Uterus (tissue), 3 donors: ENCODE measurements at regions not wholly inside any gene's neighbourhood (a gene's known extent, or its start where the extent isn't known, plus 50 kb on each side); places are given as distances from the start of the nearest gene placed in this dataset.

ENCODE experiments used
- DNase-seq, 2 donors: peaks; one replicate each; pipeline ENCODE4 v3.0.0-alpha.2; 2019 to 2020
- H3K27ac ChIP-seq, 2 donors: fragments of 200-600 bp; sonication (generic); 1 replicate in 1 of 2; 2 replicates in 1 of 2; pipeline ENCODE4 v1.5.1; 2016 to 2018
- H3K27me3 ChIP-seq, 2 donors: fragments of 200-600 bp; sonication (generic); one replicate each; pipeline ENCODE4 v1.5.1; 2018 to 2019; ENCODE audit warnings: control low read depth in 1 of 2
- H3K36me3 ChIP-seq, 2 donors: fragments of 200-600 bp; sonication (generic); one replicate each; pipeline ENCODE4 v1.5.1; 2019; ENCODE audit warnings: control low read depth in 1 of 2
- H3K4me1 ChIP-seq, 2 donors: fragments of 200-600 bp; sonication (generic); one replicate each; pipeline ENCODE4 v1.5.1; 2018 to 2019; ENCODE audit warnings: control low read depth in 1 of 2
- H3K4me3 ChIP-seq, 2 donors: fragments of 200-600 bp; sonication (generic); 1 replicate in 1 of 2; 2 replicates in 1 of 2; pipeline ENCODE4 v1.5.1; 2018 to 2019; ENCODE audit warnings: mild to moderate bottlenecking in 1 of 2
- H3K9me3 ChIP-seq, 2 donors: fragments of 200-600 bp; sonication (generic); one replicate each; pipeline ENCODE4 v1.5.1; 2019; ENCODE audit warnings: control low read depth in 1 of 2
- POLR2A ChIP-seq, 2 donors: fragments of 450-650 bp; IDR thresholded peaks; one replicate each; pipeline ENCODE4 v1.6.1; 2016; ENCODE audit warnings: antibody characterized with exemption in 2 of 2, mild to moderate bottlenecking in 1 of 2, moderate library complexity in 1 of 2
- intact Hi-C: fragments of 100-400 bp; cut with DNase I; formaldehyde crosslinking; loops from one replicate; pipeline ENCODE4 v1.15.1; 2023; ENCODE audit warnings: low total_unique reads
- TF ChIP-seq, protein P1 (sequence below), 4 experiments: fragments of 200-600 bp in 2 of 4; fragments of 450-650 bp in 2 of 4; sonication (generic) in 2 of 4; IDR thresholded peaks; one replicate each; pipeline ENCODE4 v1.5.1; 2016 to 2019; ENCODE audit warnings: antibody characterized with exemption in 4 of 4, mild to moderate bottlenecking in 2 of 4, moderate library complexity in 1 of 4
- donor health status: DM: yes; HTN: yes; CAD: no.

DNA sequence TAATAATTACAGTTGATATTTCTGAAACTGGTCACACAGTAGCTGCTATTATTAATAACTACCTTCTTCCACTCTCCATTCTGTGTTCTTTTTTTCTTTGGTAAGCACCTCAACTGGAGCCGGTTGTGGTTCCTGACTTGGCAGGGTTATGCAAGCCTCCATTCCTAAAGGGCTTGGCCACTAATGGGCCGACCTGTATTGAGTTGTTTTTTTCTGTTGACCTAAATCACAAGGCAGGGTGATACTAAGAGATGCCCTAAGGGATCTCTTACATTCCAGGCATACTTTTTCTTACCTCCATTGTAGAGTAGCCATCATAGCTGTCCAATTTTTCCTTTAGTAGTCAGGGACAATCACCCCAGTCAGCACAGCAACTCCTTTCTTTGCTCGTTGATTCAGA is 1295.8 kb upstream of the ADGRL3 start:
- no peaks in the 10 kb centered on the region for H3K36me3 ChIP-seq
- TF ChIP-seq, protein P1, sequence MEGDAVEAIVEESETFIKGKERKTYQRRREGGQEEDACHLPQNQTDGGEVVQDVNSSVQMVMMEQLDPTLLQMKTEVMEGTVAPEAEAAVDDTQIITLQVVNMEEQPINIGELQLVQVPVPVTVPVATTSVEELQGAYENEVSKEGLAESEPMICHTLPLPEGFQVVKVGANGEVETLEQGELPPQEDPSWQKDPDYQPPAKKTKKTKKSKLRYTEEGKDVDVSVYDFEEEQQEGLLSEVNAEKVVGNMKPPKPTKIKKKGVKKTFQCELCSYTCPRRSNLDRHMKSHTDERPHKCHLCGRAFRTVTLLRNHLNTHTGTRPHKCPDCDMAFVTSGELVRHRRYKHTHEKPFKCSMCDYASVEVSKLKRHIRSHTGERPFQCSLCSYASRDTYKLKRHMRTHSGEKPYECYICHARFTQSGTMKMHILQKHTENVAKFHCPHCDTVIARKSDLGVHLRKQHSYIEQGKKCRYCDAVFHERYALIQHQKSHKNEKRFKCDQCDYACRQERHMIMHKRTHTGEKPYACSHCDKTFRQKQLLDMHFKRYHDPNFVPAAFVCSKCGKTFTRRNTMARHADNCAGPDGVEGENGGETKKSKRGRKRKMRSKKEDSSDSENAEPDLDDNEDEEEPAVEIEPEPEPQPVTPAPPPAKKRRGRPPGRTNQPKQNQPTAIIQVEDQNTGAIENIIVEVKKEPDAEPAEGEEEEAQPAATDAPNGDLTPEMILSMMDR (IDR thresholded peaks at IDR 0.05): no peak
- no peak for TF ChIP-seq POLR2A (IDR thresholded peaks at IDR 0.05)
- H3K4me1 ChIP-seq: no peaks in the 10 kb centered on the region
- H3K27me3 ChIP-seq: no peaks in the 10 kb centered on the region
- DNase-seq: no peak
- H3K9me3 ChIP-seq: no peaks in the 10 kb centered on the region
- no peak overlapping the region for H3K27ac ChIP-seq
- H3K4me3 ChIP-seq: no peak overlapping the region
- intact Hi-C loops: no loop called here

DNA sequence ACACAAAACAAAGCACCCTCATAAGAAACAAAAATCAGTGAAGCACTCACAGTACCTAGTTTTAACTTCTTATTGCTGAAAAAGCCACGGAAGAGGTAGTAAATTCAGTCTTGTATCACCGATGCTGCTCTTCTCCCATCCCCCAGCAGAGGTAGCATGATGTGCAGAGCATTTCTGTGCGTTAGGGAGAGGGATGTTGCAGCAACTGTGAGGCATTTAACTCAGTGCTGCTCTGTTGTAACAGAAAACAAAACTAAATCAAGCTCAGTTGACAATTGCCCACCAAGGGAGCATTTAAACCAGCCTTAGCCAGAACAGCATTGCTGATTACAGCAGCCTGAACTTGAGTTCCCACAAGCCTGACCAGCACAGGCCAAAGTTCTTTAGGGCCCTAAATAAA is 1279.7 kb upstream of the ADGRL3 start:
- intact Hi-C loops: no loop called here
- H3K27me3 ChIP-seq: no peaks in the 10 kb centered on the region

DNA sequence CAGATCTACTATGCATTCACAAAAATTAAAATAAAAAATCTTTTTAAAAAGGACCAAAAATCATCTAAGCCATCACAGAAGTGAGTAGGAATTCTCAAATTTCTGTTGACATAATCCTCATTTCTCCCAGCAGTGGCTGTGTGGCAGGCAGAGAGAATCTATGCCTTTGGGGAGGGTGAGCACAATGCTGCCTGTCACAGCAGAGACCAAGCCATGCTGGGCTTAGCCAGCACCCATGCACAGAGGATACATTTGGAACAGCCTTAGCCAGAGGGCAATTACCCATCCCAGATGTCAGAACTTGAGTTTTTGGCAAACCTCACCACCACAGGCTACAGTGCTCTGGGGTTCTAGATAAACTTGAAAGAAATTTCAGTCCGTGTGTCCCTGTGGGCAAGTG is 1274.8 kb upstream of the ADGRL3 start:
- TF ChIP-seq, protein P1 (IDR thresholded peaks at IDR 0.05): no peak
- TF ChIP-seq POLR2A (IDR thresholded peaks at IDR 0.05): no peak
- H3K9me3 ChIP-seq: no peaks in the 10 kb centered on the region
- H3K36me3 ChIP-seq: no peaks in the 10 kb centered on the region
- no peaks in the 10 kb centered on the region for H3K4me1 ChIP-seq
- no peak overlapping the region for H3K4me3 ChIP-seq
- no peak overlapping the region for H3K27ac ChIP-seq
- no peaks in the 10 kb centered on the region for H3K27me3 ChIP-seq
- DNase-seq: no peak
- intact Hi-C loops: no loop called here

More for the DNA sequence above, 1279.7 kb upstream of the ADGRL3 start:
- Histone ChIP-seq H3K27ac (no peak overlapping the region), H3K4me3 (no peak overlapping the region), H3K36me3 (no peaks in the 10 kb centered on the region), H3K4me1 (no peaks in the 10 kb centered on the region), H3K9me3 (no peaks in the 10 kb centered on the region)
- no peak for TF ChIP-seq POLR2A (IDR thresholded peaks at IDR 0.05)
- TF ChIP-seq, protein P1 (IDR thresholded peaks at IDR 0.05): no peak
- no peak for DNase-seq

DNA sequence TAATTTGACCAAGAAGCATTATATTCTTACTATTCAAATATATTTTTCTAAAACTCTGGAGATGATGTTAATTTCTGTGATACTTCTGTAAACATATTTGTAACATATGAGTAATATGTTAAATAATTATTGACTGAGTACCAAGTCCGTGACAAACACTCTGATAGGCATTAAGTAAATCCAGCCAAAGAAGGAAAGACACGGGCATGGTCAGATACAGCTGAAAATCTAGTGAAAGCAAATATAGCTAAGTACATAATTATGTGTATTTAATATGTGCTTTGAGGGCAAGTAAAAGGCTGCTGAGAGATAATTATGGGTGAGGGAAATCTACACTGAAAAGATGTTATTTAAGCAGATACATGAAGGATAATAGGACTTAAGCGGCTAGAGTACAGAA is 1263.6 kb upstream of the ADGRL3 start:
- H3K36me3 ChIP-seq: no peaks in the 10 kb centered on the region
- no peak for DNase-seq
- no peaks in the 10 kb centered on the region for H3K9me3 ChIP-seq
- H3K4me3 ChIP-seq: no peak overlapping the region
- TF ChIP-seq, protein P1 (IDR thresholded peaks at IDR 0.05): no peak
- no peak for TF ChIP-seq POLR2A (IDR thresholded peaks at IDR 0.05)
- intact Hi-C loops: no loop called here
- H3K27ac ChIP-seq: no peak overlapping the region
- no peaks in the 10 kb centered on the region for H3K27me3 ChIP-seq
- no peaks in the 10 kb centered on the region for H3K4me1 ChIP-seq

DNA sequence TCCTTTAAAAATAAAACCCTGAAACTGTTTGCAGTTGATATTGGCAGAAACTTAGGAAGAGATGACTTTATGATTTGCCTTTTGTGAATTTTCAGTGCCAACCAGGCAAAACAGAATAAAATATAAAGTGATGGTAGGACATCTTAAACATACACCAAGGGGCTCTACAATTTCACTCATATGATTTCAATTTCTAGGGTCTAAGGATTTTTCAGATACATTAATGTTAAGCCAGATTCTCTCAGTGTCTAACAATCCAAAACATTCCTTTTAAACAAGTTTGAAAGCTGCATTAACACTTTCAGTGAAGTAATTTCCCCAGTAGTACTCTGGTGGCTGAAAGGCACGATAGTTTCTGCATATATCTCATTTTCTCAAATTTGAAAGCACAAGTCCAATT is 1262.0 kb upstream of the ADGRL3 start:
- H3K36me3 ChIP-seq: no peaks in the 10 kb centered on the region
- no peaks in the 10 kb centered on the region for H3K27me3 ChIP-seq
- DNase-seq: no peak
- H3K27ac ChIP-seq: no peak overlapping the region
- intact Hi-C loops: no loop called here
- H3K4me1 ChIP-seq: no peaks in the 10 kb centered on the region
- no peak for TF ChIP-seq POLR2A (IDR thresholded peaks at IDR 0.05)
- TF ChIP-seq, protein P1 (IDR thresholded peaks at IDR 0.05): no peak
- no peak overlapping the region for H3K4me3 ChIP-seq
- no peaks in the 10 kb centered on the region for H3K9me3 ChIP-seq
